SK-N-SH (cell line): ENCODE measurements at regions not wholly inside any gene's neighbourhood (a gene's known extent, or its start where the extent isn't known, plus 50 kb on each side); places are given as distances from the start of the nearest gene placed in this dataset.

Experiments used
- CTCF ChIP-seq: fragments of 200-600 bp; sonication (generic); IDR thresholded peaks from 2 replicates; pipeline ENCODE4 v1.6.1; 2017; ENCODE audit warnings: antibody characterized with exemption, mild to moderate bottlenecking, moderate library complexity
- EP300 ChIP-seq, 2 experiments: IDR thresholded peaks; 2 replicates each; pipeline versions ENCODE4 v1.4.0 to v1.6.1; 2012; ENCODE audit warnings: borderline replicate concordance in 1 of 2, low read depth in 1 of 2, low read length in 1 of 2
- EZH2phosphoT487 ChIP-seq: fragments of 200-600 bp; sonication (generic); IDR thresholded peaks from 2 replicates; pipeline ENCODE4 v1.6.1; 2017; ENCODE audit warnings: low read depth, mixed run types, mild to moderate bottlenecking, antibody characterized with exemption, moderate library complexity, borderline replicate concordance
- FOSL2 ChIP-seq: IDR thresholded peaks from 2 replicates; pipeline ENCODE4 v1.4.0; 2012; ENCODE audit warnings: low read depth, mild to moderate bottlenecking, moderate library complexity, borderline replicate concordance
- GABPA ChIP-seq: IDR thresholded peaks from 2 replicates; pipeline ENCODE4 v1.4.0; 2012; ENCODE audit warnings: low read depth, mild to moderate bottlenecking
- JUND ChIP-seq: IDR thresholded peaks from 2 replicates; pipeline ENCODE4 v1.4.0; 2012
- PBX3 ChIP-seq: IDR thresholded peaks from 2 replicates; pipeline ENCODE4; 2012
- POLR2AphosphoS5 ChIP-seq: IDR thresholded peaks from 2 replicates; pipeline ENCODE4 v1.6.1; 2012; ENCODE audit warnings: low read depth, low read length
- RAD21 ChIP-seq: IDR thresholded peaks from 2 replicates; pipeline ENCODE4 v1.6.1; 2012; ENCODE audit warnings: mild to moderate bottlenecking, low read length
- RFX5 ChIP-seq: IDR thresholded peaks from 2 replicates; pipeline ENCODE4 v1.6.1; 2012; ENCODE audit warnings: mild to moderate bottlenecking, improper control_type of control experiment, low read length
- TEAD4 ChIP-seq: IDR thresholded peaks from 2 replicates; pipeline ENCODE4 v1.4.0; 2012; ENCODE audit warnings: mild to moderate bottlenecking, borderline replicate concordance; ENCODE audit not compliant: insufficient read depth

- TF ChIP-seq TEAD4 = no peak
- no peak for TF ChIP-seq EP300 (IDR thresholded peaks at IDR 0.05; ENCODE audit: borderline replicate concordance in 1 of 2, low read depth in 1 of 2, low read length in 1 of 2)
- no peak for TF ChIP-seq RFX5
- TF ChIP-seq EZH2phosphoT487 = no peak
- TF ChIP-seq CTCF = no peak
- no peak for TF ChIP-seq FOSL2
- no peak for TF ChIP-seq GABPA
- TF ChIP-seq PBX3 = no peak
- TF ChIP-seq POLR2AphosphoS5 = no peak
- TF ChIP-seq RAD21 = no peak
- TF ChIP-seq JUND = no peak
Observed at GRCh38 chr4:30181512-30181911, 538.7 kb upstream of the PCDH7 start.
